Prostate gland (tissue), 2 donors: ENCODE measurements at regions not wholly inside any gene's neighbourhood (a gene's known extent, or its start where the extent isn't known, plus 50 kb on each side); places are given as distances from the start of the nearest gene placed in this dataset.

Experiments
- DNase-seq: peaks from one replicate; pipeline ENCODE4 v3.0.0-alpha.2; 2019; ENCODE audit warnings: low spot score
- H3K27ac ChIP-seq, 2 donors: fragments of 200-600 bp; sonication (generic); 2 replicates each; pipeline ENCODE4 v1.5.1; 2017 to 2019
- H3K27me3 ChIP-seq: fragments of 200-600 bp; sonication (generic); replicated peaks from 2 replicates; pipeline ENCODE4 v1.5.1; 2019; ENCODE audit not compliant: insufficient read depth
- H3K36me3 ChIP-seq, 2 donors: fragments of 200-600 bp; sonication (generic); 1 replicate in 1 of 2; 2 replicates in 1 of 2; pipeline versions ENCODE4 v1.5.1 to v1.8.1; 2017 to 2019
- H3K4me1 ChIP-seq: fragments of 200-600 bp; sonication (generic); replicated peaks from 2 replicates; pipeline ENCODE4 v1.5.1; 2019
- H3K4me3 ChIP-seq, 2 donors: fragments of 200-600 bp; sonication (generic); 2 replicates each; pipeline ENCODE4 v1.5.1; 2017 to 2019
- H3K9me3 ChIP-seq: fragments of 200-600 bp; sonication (generic); 2 replicates; pipeline ENCODE4 v1.5.1; 2017
- POLR2A ChIP-seq: fragments of 450-650 bp; IDR thresholded peaks from one replicate; pipeline ENCODE4 v1.6.1; 2016; ENCODE audit warnings: antibody characterized with exemption, mild to moderate bottlenecking
- POLR2AphosphoS5 ChIP-seq: sonication (generic); formaldehyde crosslinking; IDR thresholded peaks from one replicate; pipeline ENCODE4 v1.6.1; 2017; ENCODE audit warnings: antibody characterized with exemption
- WGBS: methylation state at CpG from one replicate; pipeline ENCODE4 v1.1.5; 2018; 5-methylcytosine and 5-hydroxymethylcytosine counted together
- intact Hi-C: fragments of 100-400 bp; cut with DNase I; formaldehyde crosslinking; loops from one replicate; pipeline ENCODE4 v1.14.2; 2022
- TF ChIP-seq, protein P1 (sequence below), 4 experiments: fragments of 200-600 bp in 2 of 4; fragments of 450-650 bp in 2 of 4; sonication (generic) in 2 of 4; IDR thresholded peaks; 1 replicate in 3 of 4; 2 replicates in 1 of 4; pipeline ENCODE4 v1.5.1; 2016 to 2019; ENCODE audit warnings: antibody characterized with exemption in 4 of 4, mild to moderate bottlenecking in 2 of 4, moderate library complexity in 2 of 4

GRCh38 chr3:72092778-72093177 lies 307.8 kb upstream of the PROK2 start:
- Histone ChIP-seq H3K9me3 (no peaks in the 10 kb centered on the region), H3K36me3 (no peaks in the 10 kb centered on the region), H3K27ac (no peak overlapping the region), H3K4me3 (no peak overlapping the region), H3K27me3 (no peaks in the 10 kb centered on the region), H3K4me1 (no peaks in the 10 kb centered on the region)
- WGBS = 93% methylated on average over 7 of the region's 7 CpGs
- TF ChIP-seq POLR2A = no peak
- TF ChIP-seq, protein P1, sequence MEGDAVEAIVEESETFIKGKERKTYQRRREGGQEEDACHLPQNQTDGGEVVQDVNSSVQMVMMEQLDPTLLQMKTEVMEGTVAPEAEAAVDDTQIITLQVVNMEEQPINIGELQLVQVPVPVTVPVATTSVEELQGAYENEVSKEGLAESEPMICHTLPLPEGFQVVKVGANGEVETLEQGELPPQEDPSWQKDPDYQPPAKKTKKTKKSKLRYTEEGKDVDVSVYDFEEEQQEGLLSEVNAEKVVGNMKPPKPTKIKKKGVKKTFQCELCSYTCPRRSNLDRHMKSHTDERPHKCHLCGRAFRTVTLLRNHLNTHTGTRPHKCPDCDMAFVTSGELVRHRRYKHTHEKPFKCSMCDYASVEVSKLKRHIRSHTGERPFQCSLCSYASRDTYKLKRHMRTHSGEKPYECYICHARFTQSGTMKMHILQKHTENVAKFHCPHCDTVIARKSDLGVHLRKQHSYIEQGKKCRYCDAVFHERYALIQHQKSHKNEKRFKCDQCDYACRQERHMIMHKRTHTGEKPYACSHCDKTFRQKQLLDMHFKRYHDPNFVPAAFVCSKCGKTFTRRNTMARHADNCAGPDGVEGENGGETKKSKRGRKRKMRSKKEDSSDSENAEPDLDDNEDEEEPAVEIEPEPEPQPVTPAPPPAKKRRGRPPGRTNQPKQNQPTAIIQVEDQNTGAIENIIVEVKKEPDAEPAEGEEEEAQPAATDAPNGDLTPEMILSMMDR (IDR thresholded peaks at IDR 0.05) = no peak
- no peak for TF ChIP-seq POLR2AphosphoS5
- intact Hi-C loops = no loop called here
- DNase-seq = no peak

DNA sequence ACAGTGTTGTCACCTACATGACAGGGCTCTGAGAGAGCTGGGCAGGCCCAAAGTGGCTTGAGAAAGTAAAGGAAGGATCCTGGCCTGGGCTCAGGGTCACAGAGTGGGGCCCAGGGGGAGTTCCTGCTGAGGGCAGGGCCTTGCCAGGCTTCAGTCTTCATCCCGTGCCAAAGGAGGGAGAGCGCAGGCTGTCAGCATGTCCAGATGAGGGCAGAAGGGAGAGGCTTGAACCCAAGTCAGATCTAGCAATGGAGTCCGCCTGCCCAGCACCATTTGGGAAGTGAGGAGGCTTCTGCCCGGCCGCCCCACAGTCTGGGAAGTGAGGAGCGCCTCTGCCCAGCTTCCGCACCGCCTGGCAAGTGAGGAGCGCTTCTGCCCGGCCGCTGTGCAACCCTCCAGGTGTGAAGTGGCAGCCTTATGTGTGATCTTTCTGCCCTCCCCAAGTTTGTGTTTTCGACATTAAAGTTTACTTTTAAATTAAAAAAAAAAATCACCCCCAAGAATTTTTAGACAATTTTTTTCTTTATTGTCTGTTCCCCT lies 303.6 kb upstream of the PROK2 start:
- no peaks in the 10 kb centered on the region for H3K27me3 ChIP-seq
- no peak for DNase-seq
- H3K4me1 ChIP-seq = no peaks in the 10 kb centered on the region
- TF ChIP-seq POLR2AphosphoS5 (no peak), POLR2A (no peak)
- TF ChIP-seq, protein P1 (IDR thresholded peaks at IDR 0.05) = no peak
- no peaks in the 10 kb centered on the region for H3K9me3 ChIP-seq
- intact Hi-C loops = no loop called here
- no peak overlapping the region for H3K4me3 ChIP-seq
- no peak overlapping the region for H3K27ac ChIP-seq
- WGBS = 95% methylated on average over 12 of the region's 12 CpGs
- no peaks in the 10 kb centered on the region for H3K36me3 ChIP-seq

DNA sequence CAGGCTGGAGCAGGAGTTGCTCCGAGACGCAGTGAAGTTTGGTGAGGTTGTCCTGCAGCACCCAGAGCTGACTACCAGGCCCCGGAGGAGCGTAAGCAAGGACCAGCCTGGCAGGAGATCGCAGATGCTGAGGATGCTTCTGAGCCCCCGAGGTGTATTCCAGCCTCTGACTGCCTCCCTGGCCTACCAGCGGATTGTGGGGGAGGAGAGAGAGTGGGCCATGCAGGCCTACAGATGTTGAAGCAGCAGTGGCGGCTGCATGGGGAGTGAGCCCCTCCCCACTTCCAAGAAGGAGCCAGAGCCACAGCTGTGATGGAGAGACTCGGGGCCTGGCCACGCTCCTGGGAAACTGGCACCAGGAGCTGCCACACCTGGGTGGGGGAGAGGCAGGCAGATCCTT lies 302.5 kb upstream of the PROK2 start:
- WGBS = 95% methylated on average over 10 of the region's 10 CpGs
- no peaks in the 10 kb centered on the region for H3K36me3 ChIP-seq
- H3K4me3 ChIP-seq = no peak overlapping the region
- H3K27ac ChIP-seq = no peak overlapping the region
- TF ChIP-seq, protein P1 (IDR thresholded peaks at IDR 0.05) = no peak
- TF ChIP-seq POLR2AphosphoS5 (no peak), POLR2A (no peak)
- H3K9me3 ChIP-seq = no peaks in the 10 kb centered on the region
- intact Hi-C loops = no loop called here
- no peaks in the 10 kb centered on the region for H3K4me1 ChIP-seq
- no peak for DNase-seq
- no peaks in the 10 kb centered on the region for H3K27me3 ChIP-seq

DNA sequence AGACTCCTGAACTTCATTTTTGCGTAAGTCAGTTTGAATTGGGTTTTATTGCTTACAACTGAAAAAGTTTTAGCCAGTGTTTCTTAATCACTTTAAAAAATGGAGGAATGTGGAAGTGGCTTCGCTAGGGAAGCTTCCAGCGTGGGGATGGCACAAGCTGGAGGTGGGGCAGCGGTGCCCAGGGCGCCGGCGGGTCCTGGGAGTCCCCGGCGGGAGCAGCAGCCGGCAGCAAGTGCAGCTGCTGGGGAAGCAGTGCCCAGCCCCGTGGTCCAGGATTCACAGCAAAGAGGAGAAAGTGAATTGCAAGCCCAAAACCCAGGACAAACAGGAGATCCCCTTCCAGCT lies 301.8 kb upstream of the PROK2 start:
- no peak overlapping the region for H3K27ac ChIP-seq
- no peak for DNase-seq
- H3K27me3 ChIP-seq = no peaks in the 10 kb centered on the region
- WGBS = 73% methylated on average over 11 of the region's 11 CpGs
- intact Hi-C loops = no loop called here
- TF ChIP-seq, protein P1 (IDR thresholded peaks at IDR 0.05) = no peak
- no peak for TF ChIP-seq POLR2AphosphoS5
- TF ChIP-seq POLR2A = no peak
- no peak overlapping the region for H3K4me3 ChIP-seq
- no peaks in the 10 kb centered on the region for H3K9me3 ChIP-seq
- H3K36me3 ChIP-seq = no peaks in the 10 kb centered on the region
- no peaks in the 10 kb centered on the region for H3K4me1 ChIP-seq

- no peak overlapping the region for H3K4me3 ChIP-seq
- TF ChIP-seq POLR2A = no peak
- no peak for TF ChIP-seq POLR2AphosphoS5
- TF ChIP-seq, protein P1 (IDR thresholded peaks at IDR 0.05) = no peak
- H3K27ac ChIP-seq = no peak overlapping the region
- H3K27me3 ChIP-seq = no peaks in the 10 kb centered on the region
- DNase-seq = no peak
- H3K36me3 ChIP-seq = no peaks in the 10 kb centered on the region
- 55% methylated on average over 5 of the region's 5 CpGs for WGBS
- no peaks in the 10 kb centered on the region for H3K9me3 ChIP-seq
- intact Hi-C loops = no loop called here
- H3K4me1 ChIP-seq = no peaks in the 10 kb centered on the region
Measured at GRCh38 chr3:72086042-72086742, 301.2 kb upstream of the PROK2 start.
